Endodermal cell (in vitro differentiated cells): ENCODE measurements at regions not wholly inside any gene's neighbourhood (a gene's known extent, or its start where the extent isn't known, plus 50 kb on each side); places are given as distances from the start of the nearest gene placed in this dataset.
A peak's percentile ranks its signal among the peaks of the same experiment; 100 is the strongest.
"Not testable (repeated sequence)": the region's sequence is repeated elsewhere in the genome, so short reads cannot be mapped to it uniquely, and the experiment has no call there.

ENCODE experiments used
- DNase-seq: peaks from one replicate; pipeline ENCODE4 v3.0.0-alpha.2; 2017
- H3K27ac ChIP-seq: 2 replicates; pipeline ENCODE4 v1.5.1; 2013; ENCODE audit warnings: mild to moderate bottlenecking, low read depth, low read length, moderate library complexity
- H3K27me3 ChIP-seq: 2 replicates; pipeline ENCODE4 v1.6.1; 2013; ENCODE audit warnings: mild to moderate bottlenecking, low read length, moderate library complexity; ENCODE audit not compliant: insufficient read depth, control insufficient read depth, poor library complexity, severe bottlenecking
- H3K36me3 ChIP-seq: 2 replicates; pipeline ENCODE4 v1.7.0; 2013; ENCODE audit warnings: mild to moderate bottlenecking, low read length, moderate library complexity; ENCODE audit not compliant: control insufficient read depth, insufficient read depth
- H3K4me1 ChIP-seq: one replicate; pipeline ENCODE4 v1.7.0; 2013; ENCODE audit warnings: low read length; ENCODE audit not compliant: control insufficient read depth, insufficient read depth
- H3K4me3 ChIP-seq: 2 replicates; pipeline ENCODE4 v1.5.1; 2013; ENCODE audit warnings: mild to moderate bottlenecking, low read length, moderate library complexity
- H3K9ac ChIP-seq: 2 replicates; pipeline ENCODE4 v1.6.1; 2013; ENCODE audit warnings: mild to moderate bottlenecking, low read length, moderate library complexity; ENCODE audit not compliant: poor library complexity, severe bottlenecking; ENCODE audit errors: extremely low read depth
- H3K9me3 ChIP-seq: 2 replicates; pipeline ENCODE4 v1.6.1; 2013; ENCODE audit warnings: mild to moderate bottlenecking, low read length, moderate library complexity; ENCODE audit not compliant: control insufficient read depth
- H3K27ac Mint-ChIP-seq: 2 replicates; pipeline ENCODE4 v1.8.0; 2020; ENCODE audit warnings: mixed read lengths
- H3K27me3 Mint-ChIP-seq: 2 replicates; pipeline ENCODE4 v1.8.0; 2021; ENCODE audit warnings: mild to moderate bottlenecking, mixed read lengths; ENCODE audit not compliant: insufficient read depth
- H3K36me3 Mint-ChIP-seq: 2 replicates; pipeline ENCODE4 v1.8.0; 2020; ENCODE audit warnings: low read depth, mixed read lengths
- H3K4me1 Mint-ChIP-seq: 2 replicates; pipeline ENCODE4 v1.8.0; 2020; ENCODE audit warnings: mixed read lengths
- H3K4me3 Mint-ChIP-seq: 2 replicates; pipeline ENCODE4 v1.8.0; 2020; ENCODE audit warnings: mild to moderate bottlenecking, moderate library complexity, mixed read lengths
- H3K9me3 Mint-ChIP-seq: 2 replicates; pipeline ENCODE4 v1.8.0; 2020; ENCODE audit warnings: mild to moderate bottlenecking, mixed read lengths
- CTCF ChIP-seq: fragments of 200-600 bp; sonication (generic); conservative IDR thresholded peaks from 2 replicates; pipeline ENCODE4 v1.5.0; 2021; ENCODE audit warnings: antibody characterized with exemption, mild to moderate bottlenecking
- WGBS, 2 experiments: methylation state at CpG; one replicate each; pipeline versions ENCODE4 v1.1.5 to v1.1.7; 2013; ENCODE audit warnings: missing lambda C conversion rate in 2 of 2, mixed read lengths in 1 of 2; ENCODE audit not compliant: insufficient coverage in 1 of 2, insufficient read length in 1 of 2; 5-methylcytosine and 5-hydroxymethylcytosine counted together

DNA sequence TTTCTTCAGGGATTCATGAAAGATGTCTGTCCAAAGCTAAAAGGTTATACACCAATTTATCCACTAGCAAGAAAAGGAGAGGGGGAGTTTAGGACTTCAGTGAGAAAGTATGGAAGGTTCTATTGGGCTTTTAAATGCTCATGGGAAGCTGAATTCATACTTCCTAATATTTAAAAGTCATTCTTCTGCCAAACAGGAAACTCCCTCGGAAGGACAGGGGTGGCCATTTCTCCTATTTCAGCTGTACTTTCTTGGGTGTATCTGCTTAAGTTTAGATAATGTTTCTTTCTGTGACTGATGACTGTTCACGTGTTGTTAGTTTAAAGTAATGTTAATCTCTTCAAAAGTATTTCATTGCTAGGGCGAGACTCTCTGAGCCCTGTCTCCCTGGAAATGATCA lies 80.5 kb upstream of the IFNGR1 start:
- Histone ChIP-seq H3K27ac (no peak overlapping the region), H3K4me1 (no peaks in the 10 kb centered on the region), H3K27me3 (no peaks in the 10 kb centered on the region), H3K36me3 (no peaks in the 10 kb centered on the region), H3K9ac (no peak overlapping the region), H3K9me3 (no peaks in the 10 kb centered on the region), H3K4me3 (no peak overlapping the region)
- H3K4me1 Mint-ChIP-seq, result peaks cover 24% of the 10 kb centered on the region
- no peak for TF ChIP-seq CTCF
- no peak overlapping the region for H3K4me3 Mint-ChIP-seq
- no peaks in the 10 kb centered on the region for H3K9me3 Mint-ChIP-seq
- H3K27ac Mint-ChIP-seq, result no peak overlapping the region
- H3K27me3 Mint-ChIP-seq, result peaks cover 6% of the 10 kb centered on the region
- WGBS, 2 experiments, result 91 to 100% methylated on average over 2 to 3 of the region's 3 CpGs
- no peaks in the 10 kb centered on the region for H3K36me3 Mint-ChIP-seq
- DNase-seq, result no peak

DNA sequence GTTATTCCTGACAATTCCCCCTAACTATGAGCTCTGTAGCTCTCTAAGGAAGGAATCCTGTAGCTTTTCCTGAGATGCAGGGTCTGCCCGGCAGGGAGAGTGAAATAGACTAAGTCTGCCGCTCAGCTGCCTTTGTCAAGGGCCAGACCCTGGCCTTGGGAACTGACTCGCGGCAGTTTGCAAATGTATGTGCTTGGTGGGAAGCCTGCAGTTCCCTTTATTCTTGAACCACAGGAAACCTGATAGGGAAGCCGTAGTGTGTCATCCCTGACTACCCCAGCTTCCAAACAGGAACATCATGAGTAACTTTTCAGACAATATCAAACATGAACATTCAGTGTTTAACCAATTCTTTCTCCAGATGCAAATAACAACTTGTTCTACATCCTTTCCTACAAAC lies 78.7 kb upstream of the IFNGR1 start:
- Mint-ChIP-seq H3K4me3 (no peak overlapping the region), H3K36me3 (no peaks in the 10 kb centered on the region), H3K27me3 (peaks cover 6% of the 10 kb centered on the region), H3K4me1 (peaks cover 24% of the 10 kb centered on the region), H3K9me3 (no peaks in the 10 kb centered on the region), H3K27ac (peak overlapping the region; percentile 87)
- peak overlapping the region; percentile 90 for H3K27ac ChIP-seq
- WGBS, 2 experiments, result 0 to 4% methylated on average over 1 to 5 of the region's 5 CpGs
- no peaks in the 10 kb centered on the region for H3K27me3 ChIP-seq
- DNase-seq, result peak; percentile 94
- no peak overlapping the region for H3K9ac ChIP-seq
- peak; percentile 45 for TF ChIP-seq CTCF
- no peak overlapping the region for H3K4me3 ChIP-seq
- no peaks in the 10 kb centered on the region for H3K4me1 ChIP-seq
- H3K36me3 ChIP-seq, result no peaks in the 10 kb centered on the region
- H3K9me3 ChIP-seq, result no peaks in the 10 kb centered on the region

DNA sequence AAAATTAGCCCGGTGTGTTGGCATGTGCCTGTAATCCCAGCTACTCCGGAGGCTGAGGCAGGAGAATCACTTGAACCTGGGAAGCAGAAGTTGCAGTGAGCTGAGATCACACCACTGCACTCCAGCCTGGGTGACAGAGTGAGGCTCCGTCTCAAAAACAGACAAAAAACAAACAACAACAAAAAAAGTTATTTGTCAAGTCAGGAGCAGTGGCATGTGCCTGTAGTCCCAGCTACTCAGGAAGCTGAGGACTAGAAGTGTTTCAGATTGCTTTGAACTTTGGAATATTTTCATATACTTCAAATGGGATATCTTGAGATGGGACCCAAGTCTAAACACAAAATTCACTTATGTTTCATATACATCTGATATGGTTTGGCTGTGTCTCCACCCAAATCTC lies 73.1 kb upstream of the IFNGR1 start:
- not testable (repeated sequence) for H3K27ac Mint-ChIP-seq, H3K9ac ChIP-seq, H3K4me3 Mint-ChIP-seq, H3K4me1 Mint-ChIP-seq, H3K27me3 Mint-ChIP-seq, DNase-seq, H3K36me3 ChIP-seq, H3K9me3 Mint-ChIP-seq, H3K9me3 ChIP-seq, H3K4me3 ChIP-seq, H3K27ac ChIP-seq, H3K27me3 ChIP-seq, H3K4me1 ChIP-seq, H3K36me3 Mint-ChIP-seq
- WGBS, 2 experiments, result 90 to 93% methylated on average over 2 to 3 of the region's 3 CpGs

DNA sequence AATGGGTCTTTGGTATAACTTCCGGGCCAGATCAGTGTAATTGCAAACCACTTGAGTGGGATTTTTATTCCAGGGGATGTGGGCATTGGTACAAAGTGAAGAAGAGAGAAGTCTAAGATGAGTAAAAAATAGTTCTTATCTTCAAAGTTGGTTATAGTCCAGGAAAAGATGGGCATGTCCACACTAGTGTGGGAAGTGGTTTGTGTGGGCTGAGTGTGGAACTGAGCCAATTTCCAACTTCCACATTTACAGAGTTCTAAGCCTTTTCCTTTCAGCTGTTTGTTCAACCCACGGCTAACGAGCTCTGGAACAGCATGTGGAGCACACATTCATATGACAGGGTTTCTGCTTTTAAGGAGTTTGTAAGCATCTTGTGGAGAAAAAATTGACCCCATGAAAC lies 72.3 kb upstream of the IFNGR1 start:
- no peaks in the 10 kb centered on the region for H3K9me3 ChIP-seq
- no peak overlapping the region for H3K9ac ChIP-seq

More for the DNA sequence above, 72.3 kb upstream of the IFNGR1 start:
- Histone ChIP-seq H3K36me3 (no peaks in the 10 kb centered on the region), H3K27me3 (no peaks in the 10 kb centered on the region), H3K4me3 (no peak overlapping the region), H3K4me1 (no peaks in the 10 kb centered on the region), H3K27ac (no peak overlapping the region)
- no peak overlapping the region for H3K27ac Mint-ChIP-seq
- no peak for DNase-seq
- no peak for TF ChIP-seq CTCF
- H3K27me3 Mint-ChIP-seq, result no peaks in the 10 kb centered on the region
- H3K4me1 Mint-ChIP-seq, result peaks cover 2% of the 10 kb centered on the region
- 89 to 100% methylated on average over 1 to 3 of the region's 3 CpGs for WGBS, 2 experiments
- H3K9me3 Mint-ChIP-seq, result no peaks in the 10 kb centered on the region
- no peaks in the 10 kb centered on the region for H3K36me3 Mint-ChIP-seq
- H3K4me3 Mint-ChIP-seq, result no peak overlapping the region
